ENCODE measurements at regions not wholly inside any gene's neighbourhood (a gene's known extent, or its start where the extent isn't known, plus 50 kb on each side); places are given as distances from the start of the nearest gene placed in this dataset.

DNA sequence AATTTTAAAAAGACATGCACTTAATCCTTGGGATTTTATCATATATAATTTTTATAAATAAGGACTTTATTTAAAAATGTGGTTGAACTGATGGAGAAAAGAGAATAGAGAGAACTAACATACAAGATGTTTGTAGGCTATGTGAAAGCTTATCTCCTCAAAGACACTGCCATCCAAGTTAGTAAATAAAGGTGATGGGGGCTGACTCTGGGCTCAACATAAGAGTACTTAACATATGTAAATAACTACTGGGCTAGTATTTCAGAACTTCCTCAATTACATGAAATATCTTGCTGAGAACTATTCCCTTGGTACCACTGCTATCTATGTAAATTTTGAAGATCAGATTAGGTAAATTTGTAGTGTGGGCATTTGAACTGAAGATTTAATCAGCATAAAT lies 1017.3 kb upstream of the PCDH20 start:
- no peaks in the 10 kb centered on the region for H3K4me1 ChIP-seq (ENCODE audit: insufficient read depth, low read length)
- no peak overlapping the region for H2BK12ac ChIP-seq (ENCODE audit: insufficient read length, low read depth, low read length)
- H2BK15ac ChIP-seq (ENCODE audit: low read depth, low read length): no peak overlapping the region
- no peak overlapping the region for H4K5ac ChIP-seq (ENCODE audit: insufficient read length, low read depth, low read length)
- H3K4ac ChIP-seq (ENCODE audit: low read depth, low read length): no peak overlapping the region
- no peak overlapping the region for H3T11ph ChIP-seq (ENCODE audit: low read length)
- Mint-ChIP-seq H3K9me3 (no peaks in the 10 kb centered on the region), H3K4me3 (no peak overlapping the region), H3K27me3 (ENCODE audit: low read depth) (no peaks in the 10 kb centered on the region), H3K27ac (no peak overlapping the region; a peak in 1 of 7 replicates), H3K4me1 (peaks cover 3 to 10% of the 10 kb centered on the region in 2 experiments), H3K36me3 (ENCODE audit: insufficient read depth in 1 of 3, low read depth in 3 of 3) (no peaks in the 10 kb centered on the region)
- no peak overlapping the region for H2BK120ac ChIP-seq (ENCODE audit: low read depth, low read length, poor library complexity, severe bottlenecking)
- H3K9ac ChIP-seq (ENCODE audit: extremely low read depth, insufficient read length, low read length): no peak overlapping the region
- no peak overlapping the region for H3K18ac ChIP-seq (ENCODE audit: insufficient read length, low read depth, low read length)
- no peak overlapping the region for H2BK5ac ChIP-seq (ENCODE audit: insufficient read length, low read length)
- no peaks in the 10 kb centered on the region for H3K79me1 ChIP-seq (ENCODE audit: insufficient read depth, low read depth, low read length, poor library complexity, severe bottlenecking)
- no peak overlapping the region for H2AK5ac ChIP-seq (ENCODE audit: insufficient read length, low read length)
- no peak overlapping the region for H3K14ac ChIP-seq (ENCODE audit: insufficient read depth, low read length)
- H4K91ac ChIP-seq (ENCODE audit: insufficient read length, low read depth, low read length): no peak overlapping the region
- no peak overlapping the region for H3K4me2 ChIP-seq (ENCODE audit: insufficient read depth, insufficient read length, low read length)
- no peaks in the 10 kb centered on the region for H3K27me3 ChIP-seq (ENCODE audit: insufficient read depth, low read length)
- H4K8ac ChIP-seq (replicated peaks; ENCODE audit: insufficient read length, low read depth, low read length): no peak overlapping the region
- no peaks in the 10 kb centered on the region for H3K9me3 ChIP-seq (ENCODE audit: control insufficient read depth, low read depth, low read length)
- H3K56ac ChIP-seq (ENCODE audit: insufficient read length, low read depth, low read length): no peak overlapping the region
- H2AFZ ChIP-seq (ENCODE audit: low read length): no peak overlapping the region
- H3K79me2 ChIP-seq (ENCODE audit: insufficient read depth, low read length): no peaks in the 10 kb centered on the region
- H3K27ac ChIP-seq (ENCODE audit: insufficient read length, low read depth, low read length): no peak overlapping the region
- no peak for DNase-seq
- TF ChIP-seq, protein P1, sequence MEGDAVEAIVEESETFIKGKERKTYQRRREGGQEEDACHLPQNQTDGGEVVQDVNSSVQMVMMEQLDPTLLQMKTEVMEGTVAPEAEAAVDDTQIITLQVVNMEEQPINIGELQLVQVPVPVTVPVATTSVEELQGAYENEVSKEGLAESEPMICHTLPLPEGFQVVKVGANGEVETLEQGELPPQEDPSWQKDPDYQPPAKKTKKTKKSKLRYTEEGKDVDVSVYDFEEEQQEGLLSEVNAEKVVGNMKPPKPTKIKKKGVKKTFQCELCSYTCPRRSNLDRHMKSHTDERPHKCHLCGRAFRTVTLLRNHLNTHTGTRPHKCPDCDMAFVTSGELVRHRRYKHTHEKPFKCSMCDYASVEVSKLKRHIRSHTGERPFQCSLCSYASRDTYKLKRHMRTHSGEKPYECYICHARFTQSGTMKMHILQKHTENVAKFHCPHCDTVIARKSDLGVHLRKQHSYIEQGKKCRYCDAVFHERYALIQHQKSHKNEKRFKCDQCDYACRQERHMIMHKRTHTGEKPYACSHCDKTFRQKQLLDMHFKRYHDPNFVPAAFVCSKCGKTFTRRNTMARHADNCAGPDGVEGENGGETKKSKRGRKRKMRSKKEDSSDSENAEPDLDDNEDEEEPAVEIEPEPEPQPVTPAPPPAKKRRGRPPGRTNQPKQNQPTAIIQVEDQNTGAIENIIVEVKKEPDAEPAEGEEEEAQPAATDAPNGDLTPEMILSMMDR (conservative IDR thresholded peaks at IDR 0.05): no peak
- H3K23me2 ChIP-seq (ENCODE audit: insufficient read length, low read depth, low read length, poor library complexity, severe bottlenecking): no peaks in the 10 kb centered on the region
- H3K23ac ChIP-seq (ENCODE audit: insufficient read length, low read depth, low read length): no peak overlapping the region
- H2BK20ac ChIP-seq (ENCODE audit: low read depth, low read length, poor library complexity, severe bottlenecking): no peak overlapping the region
- no peaks in the 10 kb centered on the region for H4K20me1 ChIP-seq (ENCODE audit: control insufficient read depth, insufficient read depth, insufficient read length)
